ENCODE measurements at regions not wholly inside any gene's neighbourhood (a gene's known extent, or its start where the extent isn't known, plus 50 kb on each side); places are given as distances from the start of the nearest gene placed in this dataset.
A peak's percentile ranks its signal among the peaks of the same experiment; 100 is the strongest.

GRCh38 chr1:55420929-55421716, 206.0 kb upstream of the USP24 start:
- DNase-seq, result peak; percentile 40

GRCh38 chr1:55420026-55420425, 204.9 kb upstream of the USP24 start:
- DNase-seq, result peak; percentile 26

GRCh38 chr1:55418208-55419000, 203.2 kb upstream of the USP24 start:
- no peak for DNase-seq

- no peak for DNase-seq
Measured at GRCh38 chr1:55416164-55416842, 201.1 kb upstream of the USP24 start.

GRCh38 chr1:55413286-55413685, 198.1 kb upstream of the USP24 start:
- no peak for DNase-seq

- no peak for DNase-seq
Measured at GRCh38 chr1:55412060-55412459, 196.9 kb upstream of the USP24 start.

GRCh38 chr1:55402671-55403464, 187.7 kb upstream of the USP24 start:
- DNase-seq, result peak; percentile 74

- peak; percentile 84 for DNase-seq
Measured at GRCh38 chr1:55402142-55402541, 187.0 kb upstream of the USP24 start.

- peak; percentile 88 for DNase-seq
Measured at GRCh38 chr1:55400508-55400907, 185.3 kb upstream of the USP24 start.

GRCh38 chr1:55399346-55399745, 184.2 kb upstream of the USP24 start:
- DNase-seq, result peak; percentile 40

GRCh38 chr1:55396381-55396891, 181.3 kb upstream of the USP24 start:
- no peak for DNase-seq

- no peak for DNase-seq
Measured at GRCh38 chr1:55388960-55389359, 173.8 kb upstream of the USP24 start.

GRCh38 chr1:55387145-55387544, 172.0 kb upstream of the USP24 start:
- no peak for DNase-seq

- DNase-seq, result no peak
Measured at GRCh38 chr1:55386456-55386855, 171.3 kb upstream of the USP24 start.

- DNase-seq, result no peak
Measured at GRCh38 chr1:55385402-55386018, 170.3 kb upstream of the USP24 start.

GRCh38 chr1:55384637-55385036, 169.5 kb upstream of the USP24 start:
- no peak for DNase-seq

- DNase-seq, result no peak
Measured at GRCh38 chr1:55382806-55383305, 167.7 kb upstream of the USP24 start.

GRCh38 chr1:55381983-55382382, 166.8 kb upstream of the USP24 start:
- DNase-seq, result no peak

- DNase-seq, result no peak
Measured at GRCh38 chr1:55381491-55381890, 166.3 kb upstream of the USP24 start.

- DNase-seq, result no peak
Measured at GRCh38 chr1:55380355-55380970, 165.3 kb upstream of the USP24 start.

GRCh38 chr1:55378582-55378981, 163.4 kb upstream of the USP24 start:
- DNase-seq, result peak; percentile 55
